ENCODE measurements at regions not wholly inside any gene's neighbourhood (a gene's known extent, or its start where the extent isn't known, plus 50 kb on each side); places are given as distances from the start of the nearest gene placed in this dataset.
"Not testable (repeated sequence)": the region's sequence is repeated elsewhere in the genome, so short reads cannot be mapped to it uniquely, and the experiment has no call there.

DNA sequence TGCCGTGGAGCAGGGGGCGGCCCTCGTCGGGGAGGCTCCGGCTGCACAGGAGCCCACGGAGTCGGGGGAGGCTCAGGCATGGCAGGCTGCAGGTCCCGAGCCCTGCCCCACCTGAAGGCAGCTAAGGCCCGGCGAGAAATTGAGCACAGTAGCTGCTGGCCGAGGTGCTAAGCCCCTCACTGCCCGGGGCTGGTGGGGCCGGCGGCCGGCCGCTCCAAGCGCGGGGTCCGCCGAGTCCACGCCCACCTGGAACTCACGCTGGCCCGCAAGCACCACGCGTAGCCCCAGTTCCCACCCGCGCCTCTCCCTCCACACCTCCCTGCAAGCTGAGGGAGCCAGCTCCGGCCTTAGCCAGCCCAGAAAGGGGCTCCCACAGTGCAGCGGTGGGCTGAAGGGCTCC is 589.4 kb downstream of the PPP4R3C start:
- DNase-seq (ENCODE audit: low read depth, low spot score): no peak

DNA sequence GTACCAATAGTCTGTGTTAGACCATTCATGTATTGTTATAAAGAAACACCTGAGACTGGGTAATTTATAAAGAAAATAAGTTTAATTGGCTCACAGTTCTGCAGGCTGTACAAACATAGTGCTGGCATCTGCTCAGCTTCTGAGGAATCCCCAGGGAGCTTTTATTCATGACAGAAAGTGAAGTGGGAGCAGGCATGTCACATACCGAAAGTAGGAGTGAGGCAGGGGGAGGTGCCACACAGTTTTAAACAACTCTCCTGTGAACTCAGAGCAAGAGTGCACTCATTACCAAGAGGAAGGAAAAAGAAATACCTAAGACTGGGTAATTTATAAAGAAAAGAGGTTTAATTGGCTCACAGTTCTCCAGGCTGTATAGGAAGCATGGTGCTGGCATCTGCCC is 591.2 kb downstream of the PPP4R3C start:
- no peak for DNase-seq (ENCODE audit: low read depth, low spot score)

DNA sequence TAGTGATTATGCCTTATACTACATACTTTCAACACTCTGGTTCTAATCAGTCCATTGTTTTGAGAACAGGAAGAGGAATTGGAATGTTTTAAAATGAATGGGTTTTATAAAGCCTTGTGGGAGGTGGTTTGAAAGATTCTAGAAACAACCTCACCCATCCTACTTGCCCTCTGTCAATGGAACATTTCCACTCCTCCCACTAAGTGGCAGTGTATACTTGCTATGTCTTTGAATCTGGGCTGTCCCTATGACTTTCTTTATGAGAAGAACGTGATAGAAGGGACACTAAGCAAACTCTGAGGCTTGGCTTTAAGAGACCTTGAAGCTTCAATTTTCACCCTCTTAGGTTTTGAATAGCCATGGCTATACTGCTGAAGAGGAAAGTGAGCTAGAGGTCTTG is 611.2 kb downstream of the PPP4R3C start:
- peak; percentile 1 for DNase-seq (ENCODE audit: low read depth, low spot score)

DNA sequence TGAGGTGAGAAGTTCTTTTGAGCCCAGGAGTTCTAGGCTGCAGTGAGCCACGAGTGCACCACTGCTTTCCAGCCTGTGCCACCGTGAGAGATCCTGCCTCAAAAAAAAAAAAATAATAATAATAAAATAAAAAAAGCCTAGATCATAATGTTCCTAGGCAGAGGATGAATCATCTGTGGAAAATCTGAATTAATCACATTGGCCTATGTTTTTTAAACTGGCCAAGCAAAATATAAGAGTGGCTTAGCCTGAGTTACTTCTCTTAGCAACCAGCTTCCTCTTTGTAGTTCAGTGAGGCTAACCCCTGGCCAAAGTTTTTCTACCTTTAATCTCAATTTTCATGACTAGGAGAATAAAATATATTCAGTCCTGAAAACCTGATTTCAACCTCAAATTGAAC is 614.6 kb downstream of the PPP4R3C start:
- DNase-seq (ENCODE audit: low read depth, low spot score): no peak

DNA sequence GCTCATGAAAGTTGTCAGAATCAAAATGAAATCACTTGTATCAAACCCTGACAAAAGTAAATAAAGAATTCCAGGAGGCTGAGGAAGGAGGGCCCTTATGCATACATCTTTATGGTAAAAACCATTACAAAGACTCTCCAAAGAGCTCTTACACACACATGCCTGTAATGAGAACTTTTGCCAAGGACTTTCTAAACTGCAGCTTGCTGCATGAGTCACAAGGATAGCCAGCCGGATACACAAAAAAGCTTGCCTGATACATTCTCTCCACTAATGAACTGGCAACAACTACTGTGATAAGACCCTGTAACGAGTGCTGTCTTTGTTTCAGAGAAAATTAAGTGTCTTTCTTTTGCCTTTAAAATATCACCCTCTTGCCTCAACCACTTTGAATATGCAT is 618.1 kb downstream of the PPP4R3C start:
- DNase-seq (ENCODE audit: low read depth, low spot score): no peak

DNA sequence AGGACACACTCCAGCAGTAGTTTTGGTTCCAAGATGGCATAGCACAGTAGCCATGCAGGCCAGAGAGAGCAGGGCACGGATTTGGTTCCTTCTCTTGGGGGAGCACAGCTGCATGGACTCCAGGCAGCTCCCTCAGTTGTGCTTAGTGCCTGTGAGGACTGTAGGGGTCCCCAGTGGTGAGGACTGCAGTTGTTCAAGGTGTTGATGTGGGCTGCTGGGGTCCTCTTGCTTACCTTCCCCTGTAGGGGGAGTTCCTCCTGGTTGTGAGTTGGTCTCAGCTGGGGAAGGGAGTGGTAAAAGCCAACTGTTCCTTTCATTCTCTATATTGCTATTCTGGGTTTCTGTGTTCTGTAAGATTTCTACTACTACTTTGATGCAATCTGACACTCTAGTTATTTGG is 606.5 kb downstream of the MAGEB5 start:
- peak; percentile 10 for DNase-seq (ENCODE audit: low read depth, low spot score)

DNA sequence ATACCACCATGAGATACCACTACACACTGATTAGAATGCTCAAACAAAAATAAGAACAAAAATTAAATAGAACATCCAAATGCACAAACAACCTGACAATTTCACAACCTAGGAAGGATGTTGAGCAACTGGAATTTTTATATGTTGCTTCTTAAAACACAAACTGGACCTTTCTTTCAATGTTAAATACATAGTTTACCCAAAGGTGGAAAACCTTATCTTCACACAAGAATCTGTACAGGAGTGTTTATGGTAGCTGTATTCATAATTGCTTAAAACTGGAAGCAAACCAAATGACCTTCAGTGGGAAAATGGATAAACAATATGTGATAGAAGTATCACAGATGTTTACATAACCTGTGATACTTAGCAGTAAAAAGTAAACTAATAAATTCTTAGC is 573.8 kb downstream of the MAGEB5 start:
- no peak for DNase-seq (ENCODE audit: low read depth, low spot score)

DNA sequence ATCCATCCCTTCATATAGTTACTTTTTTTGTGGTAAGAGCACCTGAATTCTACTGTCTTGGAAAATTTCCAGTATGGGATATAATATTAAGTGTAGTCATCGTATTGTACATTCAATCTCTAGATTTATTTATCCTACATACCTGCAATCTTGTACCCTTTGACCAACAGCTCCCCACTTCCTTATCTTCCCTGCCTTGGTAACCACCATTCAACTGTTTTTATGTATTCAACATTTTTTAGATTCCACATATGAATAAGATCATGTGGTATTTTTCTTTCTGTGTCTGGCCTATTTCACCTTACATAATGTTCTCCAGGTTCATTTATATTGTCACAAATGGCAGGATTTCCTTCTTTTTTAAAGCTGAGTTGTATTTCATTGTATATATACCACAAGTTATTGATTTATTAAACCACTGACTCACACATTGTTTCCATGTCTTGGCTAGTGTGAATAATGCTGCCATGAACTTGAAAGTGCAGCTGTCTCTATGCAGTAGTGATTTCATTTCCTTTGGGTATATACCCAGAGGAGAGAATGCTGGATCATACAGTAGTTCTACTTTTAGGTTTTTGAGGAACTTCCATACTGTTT is 572.5 kb downstream of the MAGEB5 start:
- no peak for DNase-seq (ENCODE audit: low read depth, low spot score)

DNA sequence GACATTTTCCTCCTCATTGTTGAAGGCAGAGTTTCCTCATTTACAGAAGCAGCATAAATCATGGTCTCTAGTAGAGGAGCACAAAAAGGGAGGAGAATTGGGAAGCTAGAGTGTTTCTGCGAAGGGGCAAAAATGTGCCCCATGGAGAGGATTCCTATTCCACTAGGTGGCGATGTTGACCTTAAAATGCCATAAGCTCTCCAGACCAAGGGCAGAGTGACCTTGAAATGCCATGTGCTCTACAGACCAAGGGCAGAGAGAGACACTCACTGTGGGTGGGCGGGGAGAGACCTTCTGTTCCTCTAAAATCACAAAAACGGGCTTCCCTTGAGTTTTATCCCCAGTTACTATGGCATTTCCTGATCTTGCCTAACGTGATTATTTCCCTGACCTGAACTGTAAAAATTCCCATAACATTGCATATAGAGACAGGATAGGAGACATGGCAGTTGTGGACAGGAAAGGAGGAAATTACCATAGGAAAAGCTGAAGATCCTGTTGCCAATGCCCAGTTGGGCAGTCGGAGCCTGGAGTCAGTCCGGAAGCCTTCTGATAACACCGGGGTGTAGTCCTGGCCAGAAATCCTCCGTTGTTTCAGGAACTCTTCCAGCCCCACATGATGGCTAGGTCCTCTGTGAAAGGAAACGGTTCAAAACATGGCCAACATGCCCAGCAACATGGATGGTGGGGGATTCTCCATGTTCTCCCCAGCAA is 567.7 kb downstream of the MAGEB5 start:
- DNase-seq (ENCODE audit: low read depth, low spot score): peak; percentile 67

DNA sequence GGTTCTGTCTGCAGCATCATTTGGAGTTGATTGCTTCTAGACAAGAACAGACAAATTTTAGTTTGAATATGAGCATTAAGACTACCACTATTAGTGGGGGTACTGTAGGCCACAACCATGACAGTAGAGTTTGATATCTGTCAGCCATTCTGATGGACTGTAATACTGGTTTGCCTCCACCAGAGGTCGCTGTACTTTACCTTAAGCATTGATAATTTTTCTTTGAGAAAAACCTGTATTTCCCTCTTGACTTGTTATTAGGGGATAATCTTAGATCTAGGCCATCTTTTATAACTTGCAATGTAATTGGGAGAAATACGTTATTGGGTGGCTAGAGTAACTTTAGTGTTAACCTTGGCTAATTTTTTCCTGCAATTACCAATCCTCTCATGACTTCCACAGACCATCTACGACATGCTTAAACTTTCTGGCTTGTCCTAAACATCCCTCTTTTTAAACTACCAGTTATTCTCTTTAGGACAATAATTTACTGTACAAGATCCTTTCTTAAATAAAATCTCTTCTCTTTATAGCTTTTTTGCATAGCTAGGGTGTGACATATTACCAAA is 562.4 kb downstream of the MAGEB5 start:
- DNase-seq (ENCODE audit: low read depth, low spot score): no peak

DNA sequence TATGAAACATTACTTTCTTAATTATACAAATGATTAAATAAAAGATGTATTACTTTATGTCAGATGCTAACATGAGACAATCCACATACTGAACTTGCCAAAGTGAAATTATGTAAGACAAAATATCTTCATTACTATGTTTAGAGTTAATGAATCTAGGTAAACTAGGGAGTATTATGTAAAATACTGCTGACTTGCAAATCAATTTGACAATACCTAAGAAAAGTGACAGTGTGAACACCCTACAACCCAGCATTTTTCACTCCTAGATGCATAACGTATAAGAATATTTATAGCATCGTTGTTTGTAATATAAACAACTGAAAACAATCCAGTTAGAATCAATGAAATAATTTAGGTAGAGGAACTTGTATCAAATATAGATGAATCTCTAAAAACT is 546.3 kb downstream of the MAGEB5 start:
- no peak for DNase-seq (ENCODE audit: low read depth, low spot score)

DNA sequence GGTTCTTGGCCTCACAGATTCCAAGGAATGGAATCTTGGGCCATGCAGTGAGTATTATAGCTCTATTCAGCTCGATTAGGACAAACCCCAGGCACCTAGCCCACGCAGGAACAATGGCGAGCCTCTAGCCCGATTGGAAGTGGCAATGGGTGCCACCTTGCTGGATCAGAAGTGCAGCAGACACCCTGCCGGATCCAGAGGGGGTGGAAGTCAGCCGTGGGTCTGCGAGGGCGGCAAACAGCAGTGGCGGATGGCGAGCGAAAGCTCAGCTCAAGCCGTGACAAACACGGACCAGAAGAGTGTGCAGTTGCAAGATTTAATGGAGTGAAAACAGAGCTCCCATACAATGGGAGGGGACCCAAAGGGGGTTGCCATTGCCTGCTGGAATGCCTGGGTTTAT is 539.8 kb downstream of the MAGEB5 start:
- DNase-seq (ENCODE audit: low read depth, low spot score): not testable (repeated sequence)

DNA sequence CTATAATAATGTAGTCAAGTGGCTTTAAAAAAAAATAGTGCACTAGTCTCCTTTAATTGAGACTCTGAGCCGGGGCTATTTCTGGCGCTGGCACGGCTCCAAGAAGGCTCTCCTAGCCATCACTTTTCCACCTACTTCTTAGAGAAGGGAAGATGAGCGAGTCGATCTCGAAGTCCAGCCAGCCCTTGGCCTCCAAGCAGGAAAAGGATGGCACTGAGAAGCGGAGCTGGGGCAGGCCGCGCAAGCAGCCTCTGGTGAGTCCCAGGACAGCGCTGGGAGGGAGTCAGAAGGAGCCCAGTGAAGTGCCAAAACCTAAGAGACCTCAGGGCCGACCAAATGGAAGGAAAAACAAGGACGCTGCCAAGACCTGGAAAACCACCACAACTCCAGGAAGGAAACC is 531.9 kb downstream of the MAGEB5 start:
- DNase-seq (ENCODE audit: low read depth, low spot score): no peak

DNA sequence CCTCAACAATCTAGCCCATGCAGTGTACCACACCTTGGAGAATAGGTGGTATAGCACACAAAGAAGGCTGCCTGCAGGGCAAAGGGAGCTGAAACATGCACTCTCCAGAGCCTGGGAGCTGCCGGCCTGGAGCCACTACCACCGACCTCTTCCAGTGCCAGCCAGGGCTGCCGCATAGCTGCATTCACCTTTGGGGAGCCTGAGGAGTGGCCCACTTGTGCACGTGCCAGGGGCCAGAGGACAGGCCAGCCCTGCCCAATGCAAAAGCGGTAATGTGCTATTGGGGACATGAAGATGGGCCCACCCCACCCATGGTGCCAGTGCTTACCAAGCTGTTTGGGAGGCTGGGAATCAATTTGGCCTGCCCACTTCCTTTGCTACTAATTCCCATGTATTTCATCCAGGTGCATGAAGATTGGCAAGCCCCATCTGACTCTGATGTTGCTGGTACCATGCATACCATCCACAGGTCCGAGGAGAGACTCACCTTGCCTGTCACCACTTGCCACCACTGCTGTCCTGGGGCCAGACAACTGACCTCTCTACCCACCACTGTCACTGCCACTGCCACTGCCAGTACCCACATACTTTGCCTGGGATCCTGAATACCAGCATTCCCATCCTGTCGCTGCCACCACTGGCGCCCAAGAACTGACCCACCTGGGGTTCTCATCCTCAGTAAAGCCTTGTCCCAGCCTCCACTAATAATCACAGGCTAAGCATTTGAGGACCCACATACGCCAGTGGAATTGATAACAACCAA is 506.9 kb downstream of the MAGEB5 start:
- no peak for DNase-seq (ENCODE audit: low read depth, low spot score)

DNA sequence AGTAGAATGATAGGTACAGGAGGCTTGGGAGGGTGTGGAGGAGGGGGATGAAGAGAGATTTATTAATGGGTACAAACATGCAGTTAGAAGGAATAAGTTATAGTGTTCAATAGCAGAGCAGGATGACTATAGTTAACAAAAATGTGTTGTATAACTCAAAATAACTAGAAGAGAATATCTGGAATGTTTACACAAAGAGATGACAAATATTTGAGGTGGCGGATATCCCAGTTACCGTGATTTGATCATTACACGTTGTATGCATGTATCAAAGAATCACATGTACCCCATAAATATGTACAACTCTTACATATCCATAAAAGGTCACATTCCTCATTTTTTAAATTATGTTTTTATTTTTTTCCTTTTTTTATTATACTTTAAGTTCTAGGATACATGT is 456.6 kb downstream of the MAGEB5 start:
- no peak for DNase-seq (ENCODE audit: low read depth, low spot score)

DNA sequence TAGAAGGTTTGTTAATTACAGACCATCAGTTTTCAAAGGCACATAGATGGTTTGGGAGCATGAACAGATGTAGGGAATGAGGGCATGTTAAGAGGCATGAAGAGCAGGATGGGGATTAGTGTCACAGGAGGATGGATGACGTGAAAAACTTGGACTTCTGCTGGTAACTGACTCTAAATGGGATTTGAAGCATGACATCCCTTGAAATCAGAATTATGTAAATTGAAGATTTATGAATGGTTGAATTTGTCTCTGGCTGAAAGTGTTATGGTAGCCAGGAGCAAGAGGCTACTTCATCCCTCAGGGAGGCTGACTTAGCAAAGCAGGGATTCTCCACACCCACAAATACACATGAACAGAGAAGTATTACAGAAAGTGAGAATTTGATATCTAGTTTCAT is 454.6 kb downstream of the MAGEB5 start:
- DNase-seq (ENCODE audit: low read depth, low spot score): no peak

DNA sequence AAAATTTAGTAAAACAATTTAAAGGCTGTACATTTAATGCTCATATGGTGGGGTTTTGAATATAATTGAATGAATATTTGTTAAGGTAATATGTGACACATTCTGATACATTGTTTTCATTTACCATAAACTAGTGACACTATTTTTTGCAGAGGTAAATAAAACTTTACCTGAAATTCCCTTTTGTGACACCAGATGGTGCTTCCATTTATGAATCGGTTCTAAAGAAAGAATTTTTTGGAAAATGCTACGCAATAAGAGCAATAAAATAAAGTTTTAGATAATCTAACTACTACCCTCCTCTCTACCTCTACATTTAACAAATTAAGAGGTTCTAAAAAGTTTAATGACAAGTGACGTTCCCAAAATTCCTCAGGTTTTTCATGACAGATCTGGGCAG is 448.9 kb downstream of the MAGEB5 start:
- no peak for DNase-seq (ENCODE audit: low read depth, low spot score)

DNA sequence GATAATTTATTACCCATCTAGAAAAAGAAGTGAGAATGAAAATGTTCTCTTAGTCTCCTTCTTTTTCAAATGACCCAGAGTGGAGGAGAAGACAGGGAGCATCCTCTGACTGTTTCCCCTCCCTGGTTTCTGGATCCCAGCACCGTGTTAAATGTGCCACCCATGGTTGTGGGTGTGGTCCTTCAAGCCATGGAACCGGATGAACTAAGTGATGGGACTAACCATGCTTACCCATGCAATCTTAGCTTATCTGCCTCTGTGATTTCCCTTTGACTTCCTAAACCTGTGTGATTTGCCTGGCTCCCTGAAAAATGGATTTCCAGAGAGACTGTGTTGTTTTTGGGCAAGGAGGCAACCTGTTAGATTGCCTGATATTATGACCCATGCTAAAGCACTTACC is 437.1 kb downstream of the MAGEB5 start:
- no peak for DNase-seq (ENCODE audit: low read depth, low spot score)

DNA sequence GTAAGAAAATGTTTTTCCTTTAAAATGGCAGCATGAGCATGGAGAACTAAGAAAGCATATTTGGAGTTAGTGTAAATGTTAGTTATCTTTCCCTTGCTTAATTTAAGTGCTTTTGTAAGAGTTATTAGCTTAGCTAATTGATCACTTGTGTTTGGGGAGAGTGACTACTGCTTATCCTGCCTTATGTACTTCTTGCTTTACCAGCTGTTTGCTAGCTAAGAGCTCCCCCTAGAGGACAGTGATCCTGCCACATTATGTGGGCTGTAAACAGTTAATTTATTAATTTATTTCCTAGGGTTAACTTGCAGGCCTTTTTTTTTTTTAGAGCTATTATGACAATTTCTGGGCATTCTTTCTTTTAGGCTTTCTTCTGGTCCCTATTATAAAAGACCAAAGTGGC is 435.8 kb downstream of the MAGEB5 start:
- no peak for DNase-seq (ENCODE audit: low read depth, low spot score)

DNA sequence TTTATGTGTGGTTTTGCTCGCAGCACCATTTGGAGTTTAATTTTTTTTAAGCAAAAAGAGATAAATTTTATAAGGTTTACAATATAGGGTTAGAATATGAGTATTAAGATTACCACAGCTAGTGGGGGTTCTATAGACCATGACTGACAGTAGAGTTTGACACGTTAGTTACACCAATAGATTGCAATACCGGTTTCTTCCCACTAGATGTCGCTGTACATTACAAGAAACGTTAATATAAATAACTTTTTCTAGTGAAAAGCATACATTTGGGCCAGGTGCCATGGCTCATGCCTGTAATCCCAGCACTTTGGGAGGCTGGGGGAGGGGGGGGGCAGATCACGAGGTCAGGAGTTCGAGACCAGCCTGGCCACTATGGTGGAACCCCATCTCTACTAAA is 433.6 kb downstream of the MAGEB5 start:
- no peak for DNase-seq (ENCODE audit: low read depth, low spot score)

DNA sequence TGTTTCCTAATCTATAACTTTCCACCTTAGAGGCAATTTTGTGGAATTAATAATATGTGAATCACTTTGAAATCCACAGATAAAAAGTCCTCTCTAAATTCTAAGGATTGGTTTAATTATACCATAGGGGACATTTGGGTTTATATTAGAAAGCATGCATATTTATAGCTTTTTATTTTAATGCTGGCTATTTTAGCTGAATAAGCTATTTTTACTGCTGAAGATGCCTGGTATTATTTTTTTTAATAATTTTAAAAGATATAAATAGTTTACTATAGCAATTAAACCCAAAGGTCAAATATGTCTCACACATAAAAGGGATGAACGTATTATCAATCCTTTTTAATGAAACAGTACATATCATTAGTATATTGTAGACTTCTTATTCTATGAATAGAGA is 415.4 kb downstream of the MAGEB5 start:
- DNase-seq (ENCODE audit: low read depth, low spot score): no peak

DNA sequence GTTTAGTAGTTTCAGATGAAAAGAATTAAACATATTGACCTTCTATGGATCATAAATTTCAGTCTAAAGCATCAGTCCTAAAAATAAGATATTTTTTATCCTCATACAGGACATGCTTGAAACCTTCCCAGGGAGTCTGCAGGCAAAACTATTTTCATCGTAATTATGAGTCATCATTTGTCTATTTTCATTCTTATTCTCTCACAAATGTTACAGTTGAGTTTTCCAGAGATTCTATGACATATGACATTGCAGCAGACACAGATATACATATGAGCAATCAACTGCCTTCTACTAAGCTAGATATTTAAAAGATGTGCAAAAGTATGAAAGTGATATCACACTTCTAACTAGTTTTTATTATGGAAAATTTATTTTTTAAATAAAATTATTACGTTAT is 398.0 kb downstream of the MAGEB5 start:
- DNase-seq (ENCODE audit: low read depth, low spot score): no peak

DNA sequence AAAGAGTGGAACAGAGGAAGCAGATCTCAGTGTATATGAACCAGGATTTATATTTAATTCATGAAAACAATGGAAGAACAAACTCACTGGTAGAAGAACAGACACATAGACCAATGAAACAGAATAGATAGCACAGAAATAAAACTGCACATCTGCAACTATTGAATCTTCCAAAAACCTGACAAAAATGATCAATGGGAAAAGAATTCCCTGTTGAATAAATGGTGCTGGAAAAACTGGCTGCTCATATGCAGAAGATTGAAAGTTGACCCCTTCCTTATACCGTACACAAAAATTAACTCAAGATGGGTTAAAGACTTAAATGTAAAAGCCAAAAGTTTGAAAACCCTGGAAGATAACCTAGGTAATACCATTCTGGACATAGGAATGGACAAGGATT is 391.0 kb downstream of the MAGEB5 start:
- no peak for DNase-seq (ENCODE audit: low read depth, low spot score)

All from ELF-1 (cell line).